Mesenchymal stem cell (in vitro differentiated cells and primary cell): ENCODE measurements at regions not wholly inside any gene's neighbourhood (a gene's known extent, or its start where the extent isn't known, plus 50 kb on each side); places are given as distances from the start of the nearest gene placed in this dataset.

ENCODE experiments used
- DNase-seq: peaks from one replicate; pipeline ENCODE4 v3.0.0-alpha.2; 2013
- H2AFZ ChIP-seq: one replicate; pipeline ENCODE4 v1.6.1; 2013; ENCODE audit warnings: low read depth, mild to moderate bottlenecking, control low read depth, inconsistent platforms, low read length, moderate library complexity
- H2AK5ac ChIP-seq: 2 replicates; pipeline ENCODE4 v1.6.1; 2013; ENCODE audit warnings: low read length, moderate library complexity, mild to moderate bottlenecking, inconsistent platforms; ENCODE audit not compliant: severe bottlenecking
- H2BK120ac ChIP-seq: one replicate; pipeline ENCODE4 v1.6.1; 2013; ENCODE audit warnings: low read depth, mild to moderate bottlenecking, inconsistent platforms, low read length, moderate library complexity
- H2BK12ac ChIP-seq, 2 experiments: one replicate each; pipeline ENCODE4 v1.6.1; 2013; ENCODE audit warnings: inconsistent platforms in 2 of 2, low read length in 2 of 2, mild to moderate bottlenecking in 2 of 2, moderate library complexity in 2 of 2, control low read depth in 1 of 2
- H2BK15ac ChIP-seq: one replicate; pipeline ENCODE4 v1.6.1; 2013; ENCODE audit warnings: mild to moderate bottlenecking, low read depth, inconsistent platforms; ENCODE audit not compliant: poor library complexity, severe bottlenecking
- H2BK5ac ChIP-seq: 2 replicates; pipeline ENCODE4 v1.6.1; 2013; ENCODE audit warnings: low read depth, mild to moderate bottlenecking, low read length, control low read depth, inconsistent platforms; ENCODE audit not compliant: poor library complexity, severe bottlenecking
- H3K14ac ChIP-seq, 2 experiments: one replicate each; pipeline ENCODE4 v1.6.1; 2013; ENCODE audit warnings: inconsistent platforms in 2 of 2, low read length in 2 of 2, control low read depth in 1 of 2, mild to moderate bottlenecking in 1 of 2, moderate library complexity in 1 of 2
- H3K18ac ChIP-seq, 2 experiments: one replicate each; pipeline ENCODE4 v1.6.1; 2013; ENCODE audit warnings: inconsistent platforms in 2 of 2, low read length in 2 of 2, control low read depth in 1 of 2, low read depth in 1 of 2, mild to moderate bottlenecking in 1 of 2
- H3K23ac ChIP-seq, 2 experiments: one replicate each; pipeline ENCODE4 v1.6.1; 2013; ENCODE audit warnings: inconsistent platforms in 2 of 2, low read length in 2 of 2, mild to moderate bottlenecking in 2 of 2, moderate library complexity in 2 of 2, control low read depth in 1 of 2
- H3K27ac ChIP-seq: 2 replicates; pipeline ENCODE4 v1.5.1; 2013; ENCODE audit warnings: mild to moderate bottlenecking, moderate library complexity, low read length, control low read depth, inconsistent platforms; ENCODE audit not compliant: poor library complexity, severe bottlenecking
- H3K27me3 ChIP-seq, 2 experiments: 2 replicates each; pipeline versions ENCODE4 v1.6.1 to v1.7.0; 2013; ENCODE audit warnings: low read length in 2 of 2, mild to moderate bottlenecking in 2 of 2, moderate library complexity in 2 of 2, control low read depth in 1 of 2, inconsistent platforms in 1 of 2; ENCODE audit not compliant: control insufficient read depth in 1 of 2, insufficient read depth in 1 of 2
- H3K36me3 ChIP-seq, 2 experiments: 2 replicates each; pipeline versions ENCODE4 v1.6.1 to v1.7.0; 2013; ENCODE audit warnings: low read length in 2 of 2, control low read depth in 1 of 2, inconsistent platforms in 1 of 2, low read depth in 1 of 2, mild to moderate bottlenecking in 1 of 2; ENCODE audit not compliant: insufficient read depth in 2 of 2, control insufficient read depth in 1 of 2
- H3K4ac ChIP-seq, 2 experiments: one replicate each; pipeline ENCODE4 v1.6.1; 2013; ENCODE audit warnings: inconsistent platforms in 2 of 2, low read length in 2 of 2, mild to moderate bottlenecking in 2 of 2, moderate library complexity in 2 of 2, control low read depth in 1 of 2, low read depth in 1 of 2
- H3K4me1 ChIP-seq: 2 replicates; pipeline ENCODE4 v1.6.1; 2013; ENCODE audit warnings: low read depth, low read length, control low read depth; ENCODE audit not compliant: control insufficient read depth, insufficient read depth
- H3K4me2 ChIP-seq: 2 replicates; pipeline ENCODE4 v1.6.1; 2013; ENCODE audit warnings: low read length, mild to moderate bottlenecking, inconsistent platforms; ENCODE audit not compliant: poor library complexity, severe bottlenecking
- H3K4me3 ChIP-seq, 2 experiments: 2 replicates each; pipeline versions ENCODE4 v1.5.1 to v1.7.0; 2013; ENCODE audit warnings: low read length in 2 of 2, mild to moderate bottlenecking in 2 of 2, control low read depth in 1 of 2, low read depth in 1 of 2; ENCODE audit not compliant: insufficient read depth in 1 of 2
- H3K79me1 ChIP-seq: replicated peaks from 2 replicates; pipeline ENCODE4 v1.6.1; 2013; ENCODE audit warnings: mild to moderate bottlenecking, control low read depth, low read length, inconsistent platforms; ENCODE audit not compliant: poor library complexity, severe bottlenecking
- H3K9ac ChIP-seq: 2 replicates; pipeline ENCODE4 v1.7.0; 2013; ENCODE audit warnings: mild to moderate bottlenecking, low read length, moderate library complexity
- H3K9me3 ChIP-seq: 2 replicates; pipeline ENCODE4 v1.7.0; 2013; ENCODE audit warnings: mild to moderate bottlenecking, low read length; ENCODE audit not compliant: control insufficient read depth
- H4K8ac ChIP-seq: one replicate; pipeline ENCODE4 v1.6.1; 2013; ENCODE audit warnings: inconsistent platforms, mild to moderate bottlenecking, low read length, moderate library complexity
- H4K91ac ChIP-seq: one replicate; pipeline ENCODE4 v1.6.1; 2013; ENCODE audit warnings: mild to moderate bottlenecking, low read length, inconsistent platforms
- WGBS: methylation state at CpG from one replicate; pipeline ENCODE4 v1.1.7; 2013; ENCODE audit warnings: mixed read lengths; 5-methylcytosine and 5-hydroxymethylcytosine counted together

GRCh38 chr2:235358981-235359471 lies 134.8 kb upstream of the AGAP1 start:
- 77% methylated on average over 9 of the region's 9 CpGs for WGBS
- no peak overlapping the region for H3K18ac ChIP-seq
- no peak overlapping the region for H2BK12ac ChIP-seq
- H3K27me3 ChIP-seq: peaks cover 12 to 15% of the 10 kb centered on the region in 2 experiments
- H2AK5ac ChIP-seq: no peak overlapping the region
- H2BK120ac ChIP-seq: no peak overlapping the region
- no peaks in the 10 kb centered on the region for H3K4me1 ChIP-seq
- H3K23ac ChIP-seq: no peak overlapping the region
- H2BK5ac ChIP-seq: no peak overlapping the region
- H3K36me3 ChIP-seq: no peaks in the 10 kb centered on the region
- no peak overlapping the region for H3K14ac ChIP-seq
- no peaks in the 10 kb centered on the region for H3K9me3 ChIP-seq
- no peak overlapping the region for H3K4ac ChIP-seq
- H2AFZ ChIP-seq: no peak overlapping the region
- no peaks in the 10 kb centered on the region for H3K79me1 ChIP-seq
- peak; percentile 6 for DNase-seq
- no peak overlapping the region for H2BK15ac ChIP-seq
- H3K4me3 ChIP-seq: no peak overlapping the region
- no peak overlapping the region for H3K9ac ChIP-seq
- H3K27ac ChIP-seq: no peak overlapping the region
- no peak overlapping the region for H4K8ac ChIP-seq
- H3K4me2 ChIP-seq: no peak overlapping the region
- no peak overlapping the region for H4K91ac ChIP-seq

GRCh38 chr2:235360446-235360845 lies 133.4 kb upstream of the AGAP1 start:
- no peak overlapping the region for H2AFZ ChIP-seq
- DNase-seq: no peak
- H2BK15ac ChIP-seq: no peak overlapping the region
- no peak overlapping the region for H2BK5ac ChIP-seq
- no peak overlapping the region for H3K27ac ChIP-seq
- peaks cover 19 to 22% of the 10 kb centered on the region in 2 experiments for H3K27me3 ChIP-seq
- no peaks in the 10 kb centered on the region for H3K4me1 ChIP-seq
- H3K4me2 ChIP-seq: no peak overlapping the region
- no peak overlapping the region for H3K9ac ChIP-seq
- no peak overlapping the region for H2AK5ac ChIP-seq
- H3K4me3 ChIP-seq: no peak overlapping the region
- H4K91ac ChIP-seq: no peak overlapping the region
- no peak overlapping the region for H3K14ac ChIP-seq
- no peak overlapping the region for H3K23ac ChIP-seq
- no peaks in the 10 kb centered on the region for H3K79me1 ChIP-seq
- no peak overlapping the region for H2BK120ac ChIP-seq
- H3K4ac ChIP-seq: no peak overlapping the region
- H3K9me3 ChIP-seq: no peaks in the 10 kb centered on the region
- no peak overlapping the region for H2BK12ac ChIP-seq
- no peak overlapping the region for H4K8ac ChIP-seq
- no peak overlapping the region for H3K18ac ChIP-seq
- no peaks in the 10 kb centered on the region for H3K36me3 ChIP-seq
- WGBS: 93% methylated on average over 4 of the region's 4 CpGs

- Histone ChIP-seq H3K18ac (no peak overlapping the region), H3K4ac (no peak overlapping the region), H3K23ac (no peak overlapping the region), H3K27ac (no peak overlapping the region), H3K36me3 (no peaks in the 10 kb centered on the region), H3K4me2 (no peak overlapping the region), H4K91ac (no peak overlapping the region), H2AFZ (no peak overlapping the region), H2BK15ac (no peak overlapping the region), H2BK5ac (no peak overlapping the region), H2BK12ac (no peak overlapping the region), H3K27me3 (peaks cover 54 to 55% of the 10 kb centered on the region in 2 experiments), H3K4me1 (no peaks in the 10 kb centered on the region), H2BK120ac (no peak overlapping the region), H3K79me1 (no peaks in the 10 kb centered on the region), H3K4me3 (no peak overlapping the region), H3K9ac (no peak overlapping the region), H4K8ac (no peak overlapping the region), H2AK5ac (no peak overlapping the region), H3K14ac (no peak overlapping the region), H3K9me3 (no peaks in the 10 kb centered on the region)
- WGBS: 94% methylated on average over 2 of the region's 4 CpGs
- DNase-seq: no peak
Measured at GRCh38 chr2:235365743-235366142, 128.1 kb upstream of the AGAP1 start.

- Histone ChIP-seq H3K4me1 (no peaks in the 10 kb centered on the region), H3K36me3 (no peaks in the 10 kb centered on the region), H4K8ac (no peak overlapping the region), H4K91ac (no peak overlapping the region), H2BK120ac (no peak overlapping the region), H2BK5ac (no peak overlapping the region), H3K79me1 (no peaks in the 10 kb centered on the region), H3K4me3 (no peak overlapping the region), H3K4ac (no peak overlapping the region), H3K4me2 (no peak overlapping the region), H3K14ac (no peak overlapping the region), H3K9me3 (no peaks in the 10 kb centered on the region), H3K23ac (no peak overlapping the region), H2AFZ (no peak overlapping the region), H3K27ac (no peak overlapping the region), H3K18ac (no peak overlapping the region), H2AK5ac (no peak overlapping the region), H3K9ac (no peak overlapping the region), H2BK15ac (no peak overlapping the region), H2BK12ac (no peak overlapping the region), H3K27me3 (peaks cover 54 to 60% of the 10 kb centered on the region in 2 experiments)
- no peak for DNase-seq
- WGBS: 86% methylated on average over 6 of the region's 6 CpGs
Measured at GRCh38 chr2:235366390-235366789, 127.5 kb upstream of the AGAP1 start.
